ENCODE measurements at regions not wholly inside any gene's neighbourhood (a gene's known extent, or its start where the extent isn't known, plus 50 kb on each side); places are given as distances from the start of the nearest gene placed in this dataset.
"Not testable (repeated sequence)": the region's sequence is repeated elsewhere in the genome, so short reads cannot be mapped to it uniquely, and the experiment has no call there.

DNA sequence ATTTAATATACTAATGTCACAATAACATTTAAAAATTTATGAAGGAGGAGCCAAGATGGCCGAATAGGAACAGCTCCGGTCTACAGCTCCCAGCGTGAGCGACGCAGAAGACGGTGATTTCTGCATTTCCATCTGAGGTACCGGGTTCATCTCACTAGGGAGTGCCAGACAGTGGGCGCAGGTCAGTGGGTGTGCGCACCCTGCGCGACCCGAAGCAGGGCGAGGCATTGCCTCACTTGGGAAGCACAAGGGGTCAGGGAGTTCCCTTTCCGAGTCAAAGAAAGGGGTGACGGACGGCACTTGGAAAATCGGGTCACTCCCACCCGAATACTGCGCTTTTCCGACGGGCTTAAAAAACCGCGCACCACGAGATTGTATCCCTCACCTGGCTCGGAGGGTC, 225.7 kb upstream of the MDGA2 start:
- TF ChIP-seq POLR2AphosphoS5 (IDR thresholded peaks at IDR 0.05); POLR2A (IDR thresholded peaks at IDR 0.05); EP300 (IDR thresholded peaks at IDR 0.05; ENCODE audit: low read depth): not testable (repeated sequence)
- TF ChIP-seq, protein P1, sequence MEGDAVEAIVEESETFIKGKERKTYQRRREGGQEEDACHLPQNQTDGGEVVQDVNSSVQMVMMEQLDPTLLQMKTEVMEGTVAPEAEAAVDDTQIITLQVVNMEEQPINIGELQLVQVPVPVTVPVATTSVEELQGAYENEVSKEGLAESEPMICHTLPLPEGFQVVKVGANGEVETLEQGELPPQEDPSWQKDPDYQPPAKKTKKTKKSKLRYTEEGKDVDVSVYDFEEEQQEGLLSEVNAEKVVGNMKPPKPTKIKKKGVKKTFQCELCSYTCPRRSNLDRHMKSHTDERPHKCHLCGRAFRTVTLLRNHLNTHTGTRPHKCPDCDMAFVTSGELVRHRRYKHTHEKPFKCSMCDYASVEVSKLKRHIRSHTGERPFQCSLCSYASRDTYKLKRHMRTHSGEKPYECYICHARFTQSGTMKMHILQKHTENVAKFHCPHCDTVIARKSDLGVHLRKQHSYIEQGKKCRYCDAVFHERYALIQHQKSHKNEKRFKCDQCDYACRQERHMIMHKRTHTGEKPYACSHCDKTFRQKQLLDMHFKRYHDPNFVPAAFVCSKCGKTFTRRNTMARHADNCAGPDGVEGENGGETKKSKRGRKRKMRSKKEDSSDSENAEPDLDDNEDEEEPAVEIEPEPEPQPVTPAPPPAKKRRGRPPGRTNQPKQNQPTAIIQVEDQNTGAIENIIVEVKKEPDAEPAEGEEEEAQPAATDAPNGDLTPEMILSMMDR (IDR thresholded peaks at IDR 0.05) = not testable (repeated sequence)
